Spleen (tissue), 7 donors: ENCODE measurements at regions not wholly inside any gene's neighbourhood (a gene's known extent, or its start where the extent isn't known, plus 50 kb on each side); places are given as distances from the start of the nearest gene placed in this dataset.

Experiments
- CTCF ChIP-seq, 11 experiments: fragments of 200-600 bp in 7 of 11; fragments of 450-650 bp in 4 of 11; sonication (generic) in 4 of 11; IDR thresholded peaks in 8 of 11; conservative IDR thresholded peaks in 3 of 11; 1 replicate in 7 of 11; 2 replicates in 4 of 11; pipeline versions ENCODE4 v1.4.0 to v1.8.0; 2016 to 2021; ENCODE audit warnings: antibody characterized with exemption in 11 of 11, inconsistent platforms in 4 of 11, mild to moderate bottlenecking in 1 of 11
- POLR2A ChIP-seq, 3 donors: fragments of 450-650 bp; IDR thresholded peaks; one replicate each; pipeline ENCODE4 v1.5.1; 2017; ENCODE audit warnings: antibody characterized with exemption in 3 of 3, mild to moderate bottlenecking in 1 of 3
- donor health status: DM: no; HTN: no; CAD: no; lungs with moderate emphysema.
- donor health status: DM: no; HTN: no; CAD: no.
- donor health status: DM: no; HTN: no; CAD: no.

GRCh38 chr7:112619343-112619742 is 138.6 kb downstream of the LSMEM1 start:
- TF ChIP-seq CTCF (IDR thresholded peaks at IDR 0.05 in 8 of 11, conservative IDR thresholded peaks at IDR 0.05 in 3 of 11) (no peak), POLR2A (IDR thresholded peaks at IDR 0.05) (no peak)
